ENCODE measurements at regions not wholly inside any gene's neighbourhood (a gene's known extent, or its start where the extent isn't known, plus 50 kb on each side); places are given as distances from the start of the nearest gene placed in this dataset.

GRCh38 chr12:77387214-77387613 is 321.8 kb upstream of the E2F7 start:
- H3K27ac Mint-ChIP-seq = no peak overlapping the region
- H3K9me3 Mint-ChIP-seq = no peaks in the 10 kb centered on the region
- no peaks in the 10 kb centered on the region for H3K36me3 Mint-ChIP-seq (ENCODE audit: low read depth)
- H3K4me3 Mint-ChIP-seq = no peak overlapping the region
- no peaks in the 10 kb centered on the region for H3K27me3 Mint-ChIP-seq (ENCODE audit: low read depth)
- no peaks in the 10 kb centered on the region for H3K4me1 Mint-ChIP-seq (ENCODE audit: low read depth)

DNA sequence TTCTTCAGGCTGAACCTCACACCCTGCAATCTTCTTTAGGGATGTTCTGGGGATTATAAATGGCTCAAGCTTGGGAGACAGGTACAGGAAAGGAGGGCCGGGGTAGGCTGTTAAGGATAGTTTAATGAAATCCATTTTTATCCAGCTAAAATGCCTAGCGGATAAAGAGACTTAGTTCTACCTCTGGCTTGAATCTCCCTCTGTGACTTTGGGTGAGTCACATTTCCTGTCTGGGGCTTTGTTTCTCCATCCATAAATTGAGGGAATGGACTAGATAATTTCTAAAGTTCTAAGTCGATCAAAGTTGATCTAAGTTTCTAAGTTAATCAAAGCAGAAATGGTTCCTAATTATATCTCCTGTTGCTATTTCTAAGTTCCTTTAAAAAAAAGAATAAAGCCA is 319.6 kb upstream of the E2F7 start:
- H3K4me3 Mint-ChIP-seq = no peak overlapping the region
- H3K27me3 Mint-ChIP-seq (ENCODE audit: low read depth) = no peaks in the 10 kb centered on the region
- H3K9me3 Mint-ChIP-seq = no peaks in the 10 kb centered on the region
- no peaks in the 10 kb centered on the region for H3K36me3 Mint-ChIP-seq (ENCODE audit: low read depth)
- no peaks in the 10 kb centered on the region for H3K4me1 Mint-ChIP-seq (ENCODE audit: low read depth)
- H3K27ac Mint-ChIP-seq = no peak overlapping the region

- Mint-ChIP-seq H3K27me3 (ENCODE audit: low read depth) (no peaks in the 10 kb centered on the region), H3K4me3 (no peak overlapping the region), H3K9me3 (no peaks in the 10 kb centered on the region), H3K27ac (no peak overlapping the region), H3K4me1 (ENCODE audit: low read depth) (no peaks in the 10 kb centered on the region), H3K36me3 (ENCODE audit: low read depth) (no peaks in the 10 kb centered on the region)
Observed at GRCh38 chr12:77382096-77382742, 316.9 kb upstream of the E2F7 start.

GRCh38 chr12:77377622-77378021 is 312.3 kb upstream of the E2F7 start:
- Mint-ChIP-seq H3K27me3 (ENCODE audit: low read depth) (no peaks in the 10 kb centered on the region), H3K36me3 (ENCODE audit: low read depth) (no peaks in the 10 kb centered on the region), H3K4me1 (ENCODE audit: low read depth) (no peaks in the 10 kb centered on the region), H3K4me3 (no peak overlapping the region), H3K27ac (no peak overlapping the region), H3K9me3 (no peaks in the 10 kb centered on the region)

DNA sequence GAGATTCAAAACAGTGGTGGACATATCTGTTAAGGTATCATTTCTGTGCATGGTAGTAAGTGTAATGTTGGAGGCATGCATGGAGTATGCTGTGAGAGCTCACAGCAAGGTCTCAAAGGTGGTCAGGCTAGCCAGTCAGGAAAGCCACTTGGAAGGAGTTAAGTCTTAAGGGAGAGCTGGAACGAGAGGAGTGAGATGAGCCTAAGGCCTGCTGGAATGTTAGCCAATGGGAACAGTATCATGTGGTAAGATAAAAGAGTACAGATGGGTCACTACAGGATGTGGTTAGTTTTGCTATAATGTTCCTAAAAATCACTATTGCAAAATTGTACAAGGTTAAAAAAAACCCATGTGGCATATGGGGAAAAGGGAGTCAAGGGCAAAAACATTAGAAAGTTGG is 311.7 kb upstream of the E2F7 start:
- Mint-ChIP-seq H3K36me3 (ENCODE audit: low read depth) (no peaks in the 10 kb centered on the region), H3K9me3 (no peaks in the 10 kb centered on the region), H3K27ac (no peak overlapping the region), H3K4me1 (ENCODE audit: low read depth) (no peaks in the 10 kb centered on the region), H3K4me3 (no peak overlapping the region), H3K27me3 (ENCODE audit: low read depth) (no peaks in the 10 kb centered on the region)

- no peaks in the 10 kb centered on the region for H3K4me1 Mint-ChIP-seq (ENCODE audit: low read depth)
- no peak overlapping the region for H3K27ac Mint-ChIP-seq
- H3K36me3 Mint-ChIP-seq (ENCODE audit: low read depth) = no peaks in the 10 kb centered on the region
- H3K4me3 Mint-ChIP-seq = no peak overlapping the region
- no peaks in the 10 kb centered on the region for H3K27me3 Mint-ChIP-seq (ENCODE audit: low read depth)
- no peaks in the 10 kb centered on the region for H3K9me3 Mint-ChIP-seq
Observed at GRCh38 chr12:77374673-77375072, 309.3 kb upstream of the E2F7 start.

GRCh38 chr12:77372494-77372893 is 307.1 kb upstream of the E2F7 start:
- Mint-ChIP-seq H3K4me3 (no peak overlapping the region), H3K4me1 (ENCODE audit: low read depth) (no peaks in the 10 kb centered on the region), H3K9me3 (no peaks in the 10 kb centered on the region), H3K36me3 (ENCODE audit: low read depth) (no peaks in the 10 kb centered on the region), H3K27me3 (ENCODE audit: low read depth) (no peaks in the 10 kb centered on the region), H3K27ac (no peak overlapping the region)

- Mint-ChIP-seq H3K27ac (no peak overlapping the region), H3K4me3 (no peak overlapping the region), H3K36me3 (ENCODE audit: low read depth) (no peaks in the 10 kb centered on the region), H3K4me1 (ENCODE audit: low read depth) (no peaks in the 10 kb centered on the region), H3K27me3 (ENCODE audit: low read depth) (no peaks in the 10 kb centered on the region), H3K9me3 (no peaks in the 10 kb centered on the region)
Observed at GRCh38 chr12:77372026-77372425, 306.7 kb upstream of the E2F7 start.

DNA sequence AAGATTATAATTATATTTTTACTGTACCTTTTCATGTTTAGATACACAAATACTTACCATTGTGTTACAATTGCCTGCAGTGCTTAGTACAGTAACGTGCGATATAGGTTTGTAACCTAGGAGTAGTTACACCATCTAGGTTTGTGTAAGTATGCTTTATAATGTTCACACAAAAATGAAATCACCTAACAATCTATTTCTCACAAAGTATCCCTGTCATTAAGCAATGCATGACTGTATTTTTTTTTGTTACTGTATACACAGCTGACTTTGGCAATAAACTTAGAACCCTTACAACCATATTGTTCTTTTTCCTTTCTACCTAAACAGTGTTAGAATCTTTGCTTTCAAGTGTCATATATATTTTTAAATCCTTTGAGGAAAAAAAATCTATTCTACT is 303.0 kb upstream of the E2F7 start:
- H3K27me3 Mint-ChIP-seq (ENCODE audit: low read depth) = no peaks in the 10 kb centered on the region

GRCh38 chr12:77366616-77367015 is 301.2 kb upstream of the E2F7 start:
- H3K36me3 Mint-ChIP-seq (ENCODE audit: low read depth) = no peaks in the 10 kb centered on the region
- no peaks in the 10 kb centered on the region for H3K27me3 Mint-ChIP-seq (ENCODE audit: low read depth)

More for the DNA sequence above, 303.0 kb upstream of the E2F7 start:
- Mint-ChIP-seq H3K27ac (no peak overlapping the region), H3K4me1 (ENCODE audit: low read depth) (no peaks in the 10 kb centered on the region), H3K4me3 (no peak overlapping the region), H3K36me3 (ENCODE audit: low read depth) (no peaks in the 10 kb centered on the region), H3K9me3 (no peaks in the 10 kb centered on the region)

GRCh38 chr12:77364400-77364799 is 299.0 kb upstream of the E2F7 start:
- H3K27me3 Mint-ChIP-seq (ENCODE audit: low read depth) = no peaks in the 10 kb centered on the region
- no peaks in the 10 kb centered on the region for H3K4me1 Mint-ChIP-seq (ENCODE audit: low read depth)
- no peaks in the 10 kb centered on the region for H3K9me3 Mint-ChIP-seq
- H3K27ac Mint-ChIP-seq = no peak overlapping the region
- H3K4me3 Mint-ChIP-seq = no peak overlapping the region
- no peaks in the 10 kb centered on the region for H3K36me3 Mint-ChIP-seq (ENCODE audit: low read depth)

More at GRCh38 chr12:77366616-77367015, 301.2 kb upstream of the E2F7 start:
- no peak overlapping the region for H3K4me3 Mint-ChIP-seq
- H3K9me3 Mint-ChIP-seq = no peaks in the 10 kb centered on the region
- H3K4me1 Mint-ChIP-seq (ENCODE audit: low read depth) = no peaks in the 10 kb centered on the region
- no peak overlapping the region for H3K27ac Mint-ChIP-seq

DNA sequence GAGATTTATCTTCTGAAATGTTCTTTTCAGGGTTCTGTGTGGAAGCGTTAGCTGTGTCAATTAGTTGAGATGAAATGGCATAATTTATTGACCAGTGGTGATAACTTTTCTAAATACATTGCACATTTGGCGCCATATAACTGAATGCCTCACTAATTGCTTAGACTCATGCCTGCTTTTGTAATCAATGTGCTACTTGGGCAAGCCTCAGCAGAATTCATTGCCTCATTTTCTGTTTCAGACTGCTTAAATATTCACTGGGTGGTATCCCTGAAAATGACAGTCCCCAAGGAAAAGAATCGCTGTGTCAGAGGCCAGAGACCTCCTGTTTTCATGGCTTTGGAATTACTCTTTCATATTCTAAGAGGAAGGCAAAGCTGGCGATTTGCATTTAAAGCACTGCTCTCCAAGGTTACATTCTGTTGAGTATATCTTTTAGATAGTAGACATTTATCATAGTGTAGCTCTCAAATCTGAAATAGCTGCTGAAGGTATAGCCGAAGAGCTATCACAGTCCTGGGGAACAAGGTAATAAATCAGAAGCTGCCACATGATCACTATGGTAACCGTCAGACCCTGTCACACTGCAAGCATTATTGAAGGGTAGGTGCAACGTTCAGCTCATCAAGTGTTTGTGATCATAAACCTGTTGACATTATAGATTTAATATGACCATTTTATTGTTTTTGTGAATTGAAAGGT is 297.3 kb upstream of the E2F7 start:
- H3K27me3 Mint-ChIP-seq (ENCODE audit: low read depth) = no peaks in the 10 kb centered on the region
- H3K4me3 Mint-ChIP-seq = no peak overlapping the region
- H3K36me3 Mint-ChIP-seq (ENCODE audit: low read depth) = no peaks in the 10 kb centered on the region
- no peaks in the 10 kb centered on the region for H3K9me3 Mint-ChIP-seq
- H3K4me1 Mint-ChIP-seq (ENCODE audit: low read depth) = no peaks in the 10 kb centered on the region
- H3K27ac Mint-ChIP-seq = no peak overlapping the region

DNA sequence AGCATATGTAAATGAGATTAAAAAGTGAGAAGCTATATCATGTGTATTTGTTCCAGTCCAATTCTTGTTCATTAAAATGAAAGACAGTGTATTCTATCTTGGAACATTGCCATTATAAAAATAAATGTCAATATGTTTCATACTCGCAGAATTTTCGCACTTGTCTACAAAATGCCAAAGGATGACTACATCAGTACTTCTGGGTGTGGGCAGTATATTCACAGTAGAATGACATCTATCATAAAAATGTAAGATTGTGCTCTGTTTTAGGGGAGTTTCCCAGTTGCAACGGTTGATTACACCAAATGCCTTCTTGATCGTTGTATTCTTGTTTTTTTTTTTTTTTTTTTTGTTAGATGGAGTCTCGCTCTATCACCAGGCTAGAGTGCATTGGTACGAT is 292.3 kb upstream of the E2F7 start:
- Mint-ChIP-seq H3K4me1 (ENCODE audit: low read depth) (no peaks in the 10 kb centered on the region), H3K27ac (no peak overlapping the region), H3K9me3 (no peaks in the 10 kb centered on the region), H3K36me3 (ENCODE audit: low read depth) (no peaks in the 10 kb centered on the region), H3K27me3 (ENCODE audit: low read depth) (no peaks in the 10 kb centered on the region), H3K4me3 (no peak overlapping the region)

- H3K4me3 Mint-ChIP-seq = no peak overlapping the region
- H3K27ac Mint-ChIP-seq = no peak overlapping the region
- H3K9me3 Mint-ChIP-seq = no peaks in the 10 kb centered on the region
- H3K27me3 Mint-ChIP-seq (ENCODE audit: low read depth) = no peaks in the 10 kb centered on the region
- no peaks in the 10 kb centered on the region for H3K36me3 Mint-ChIP-seq (ENCODE audit: low read depth)
- no peaks in the 10 kb centered on the region for H3K4me1 Mint-ChIP-seq (ENCODE audit: low read depth)
Observed at GRCh38 chr12:77354766-77355362, 289.5 kb upstream of the E2F7 start.

GRCh38 chr12:77352946-77353345 is 287.6 kb upstream of the E2F7 start:
- Mint-ChIP-seq H3K27ac (no peak overlapping the region), H3K27me3 (ENCODE audit: low read depth) (no peaks in the 10 kb centered on the region), H3K36me3 (ENCODE audit: low read depth) (no peaks in the 10 kb centered on the region)

More at GRCh38 chr12:77352946-77353345, 287.6 kb upstream of the E2F7 start:
- no peaks in the 10 kb centered on the region for H3K4me1 Mint-ChIP-seq (ENCODE audit: low read depth)
- no peaks in the 10 kb centered on the region for H3K9me3 Mint-ChIP-seq
- no peak overlapping the region for H3K4me3 Mint-ChIP-seq
